Fibroblast of lung (primary cell): ENCODE measurements at regions not wholly inside any gene's neighbourhood (a gene's known extent, or its start where the extent isn't known, plus 50 kb on each side); places are given as distances from the start of the nearest gene placed in this dataset.

Experiments used
- DNase-seq, 2 donors: peaks; one replicate each; pipeline versions ENCODE4 v3.0.0 to v3.0.0-alpha.2; 2010; ENCODE audit warnings: low read depth in 2 of 2
- H2AFZ ChIP-seq: 2 replicates; pipeline ENCODE4 v1.5.1; 2012; ENCODE audit warnings: low read length, control low read depth, inconsistent platforms
- H3K27ac ChIP-seq: 2 replicates; pipeline ENCODE4 v1.5.1; 2011; ENCODE audit warnings: low read length, control low read depth; ENCODE audit not compliant: insufficient read depth
- H3K27me3 ChIP-seq: 2 replicates; pipeline ENCODE4 v1.5.1; 2011; ENCODE audit warnings: mild to moderate bottlenecking, low read length; ENCODE audit not compliant: control insufficient read depth, insufficient read depth
- H3K36me3 ChIP-seq: 2 replicates; pipeline ENCODE4 v1.5.1; 2011; ENCODE audit warnings: low read length; ENCODE audit not compliant: control insufficient read depth, insufficient read depth
- H3K4me1 ChIP-seq: 2 replicates; pipeline ENCODE4 v1.5.1; 2011; ENCODE audit warnings: low read length; ENCODE audit not compliant: control insufficient read depth, insufficient read depth; ENCODE audit errors: extremely low read depth
- H3K4me2 ChIP-seq: 2 replicates; pipeline ENCODE4 v1.5.1; 2011; ENCODE audit warnings: low read length, control low read depth; ENCODE audit not compliant: insufficient read depth; ENCODE audit errors: extremely low read depth
- H3K4me3 ChIP-seq, 4 experiments: fragments of 200-600 bp in 1 of 4; sonication (generic) in 1 of 4; replicated peaks in 1 of 4; 2 replicates each; pipeline ENCODE4 v1.5.1; 2011 to 2016; ENCODE audit warnings: low read length in 4 of 4, low read depth in 3 of 4, mild to moderate bottlenecking in 3 of 4, control low read depth in 2 of 4, inconsistent platforms in 1 of 4, mixed read lengths in 1 of 4; ENCODE audit not compliant: insufficient read depth in 1 of 4; ENCODE audit errors: control extremely low read depth in 1 of 4
- H3K79me2 ChIP-seq: 2 replicates; pipeline ENCODE4 v1.5.1; 2012; ENCODE audit warnings: mild to moderate bottlenecking, low read length, inconsistent platforms; ENCODE audit not compliant: control insufficient read depth, insufficient read depth
- H3K9ac ChIP-seq: 2 replicates; pipeline ENCODE4 v1.5.1; 2011; ENCODE audit warnings: mild to moderate bottlenecking, low read length, control low read depth; ENCODE audit not compliant: insufficient read depth
- H3K9me3 ChIP-seq: 2 replicates; pipeline ENCODE4 v1.5.1; 2012; ENCODE audit warnings: low read depth, low read length; ENCODE audit not compliant: control insufficient read depth, insufficient read depth
- H4K20me1 ChIP-seq: 2 replicates; pipeline ENCODE4 v1.5.1; 2011; ENCODE audit warnings: low read length; ENCODE audit not compliant: control insufficient read depth, insufficient read depth; ENCODE audit errors: extremely low read depth
- CTCF ChIP-seq, 2 donors: IDR thresholded peaks in 1 of 2; conservative IDR thresholded peaks in 1 of 2; 1 replicate in 1 of 2; 2 replicates in 1 of 2; pipeline ENCODE4 v1.5.1; 2011 to 2012; ENCODE audit warnings: low read length in 2 of 2, control low read depth in 1 of 2, inconsistent platforms in 1 of 2, low read depth in 1 of 2, mild to moderate bottlenecking in 1 of 2
- EZH2 ChIP-seq: IDR thresholded peaks from 2 replicates; pipeline ENCODE4 v1.5.1; 2012; ENCODE audit warnings: low read length, control low read depth, mild to moderate bottlenecking; ENCODE audit errors: missing control alignments

GRCh38 chr12:131551675-131552491 lies 159.0 kb upstream of the SFSWAP start:
- Histone ChIP-seq H3K4me3 (no peak overlapping the region), H3K27me3 (no peaks in the 10 kb centered on the region), H3K4me1 (no peaks in the 10 kb centered on the region), H3K9ac (no peak overlapping the region), H2AFZ (no peak overlapping the region), H3K4me2 (no peak overlapping the region), H3K79me2 (no peaks in the 10 kb centered on the region), H3K9me3 (no peaks in the 10 kb centered on the region), H3K36me3 (no peaks in the 10 kb centered on the region), H4K20me1 (no peaks in the 10 kb centered on the region), H3K27ac (no peak overlapping the region)
- no peak for DNase-seq
- TF ChIP-seq CTCF (conservative IDR thresholded peaks at IDR 0.05 in 1 of 2, IDR thresholded peaks at IDR 0.05 in 1 of 2; ENCODE audit: low read depth in 1 of 2, low read length in 2 of 2), result no peak
- TF ChIP-seq EZH2, result no peak

DNA sequence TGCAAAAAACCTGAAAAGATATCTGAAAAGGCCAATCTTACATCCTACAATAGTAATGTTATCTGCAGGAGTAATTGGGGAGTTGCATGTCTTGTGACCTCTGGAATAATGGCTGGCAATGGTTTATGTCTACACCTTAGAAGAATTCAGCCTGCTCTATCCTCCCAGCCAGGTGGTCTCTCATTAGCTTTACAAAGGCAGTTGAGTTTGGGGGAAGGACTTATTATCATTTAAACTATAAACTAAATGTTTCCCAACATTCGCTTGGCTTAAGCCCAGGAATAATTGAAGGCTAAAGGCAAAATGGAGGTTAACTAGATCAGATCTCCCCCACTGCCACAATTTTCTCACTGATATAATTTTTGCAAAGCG lies 158.4 kb upstream of the SFSWAP start:
- H3K79me2 ChIP-seq, result no peaks in the 10 kb centered on the region

More for the DNA sequence above, 158.4 kb upstream of the SFSWAP start:
- Histone ChIP-seq H3K4me2 (no peak overlapping the region), H3K9ac (no peak overlapping the region), H3K9me3 (no peaks in the 10 kb centered on the region), H3K36me3 (no peaks in the 10 kb centered on the region), H3K4me3 (no peak overlapping the region), H2AFZ (no peak overlapping the region), H3K27ac (no peak overlapping the region), H3K27me3 (no peaks in the 10 kb centered on the region), H3K4me1 (no peaks in the 10 kb centered on the region), H4K20me1 (no peaks in the 10 kb centered on the region)
- no peak for DNase-seq
- TF ChIP-seq EZH2, result no peak
- TF ChIP-seq CTCF (conservative IDR thresholded peaks at IDR 0.05 in 1 of 2, IDR thresholded peaks at IDR 0.05 in 1 of 2; ENCODE audit: low read depth in 1 of 2, low read length in 2 of 2), result no peak
